Right lung (tissue), 2 donors: ENCODE measurements at regions not wholly inside any gene's neighbourhood (a gene's known extent, or its start where the extent isn't known, plus 50 kb on each side); places are given as distances from the start of the nearest gene placed in this dataset.
"Not testable (repeated sequence)": the region's sequence is repeated elsewhere in the genome, so short reads cannot be mapped to it uniquely, and the experiment has no call there.

Source experiments
- DNase-seq, 2 donors: peaks; one replicate each; pipeline ENCODE4 v3.0.0-alpha.2; 2013

- not testable (repeated sequence) for DNase-seq
Measured at GRCh38 chr2:63739180-63739579, 102.5 kb upstream of the UGP2 start.

- no peak for DNase-seq
Measured at GRCh38 chr2:63740020-63740419, 101.7 kb upstream of the UGP2 start.

- DNase-seq: no peak
Measured at GRCh38 chr2:63740943-63741342, 100.8 kb upstream of the UGP2 start.

DNA sequence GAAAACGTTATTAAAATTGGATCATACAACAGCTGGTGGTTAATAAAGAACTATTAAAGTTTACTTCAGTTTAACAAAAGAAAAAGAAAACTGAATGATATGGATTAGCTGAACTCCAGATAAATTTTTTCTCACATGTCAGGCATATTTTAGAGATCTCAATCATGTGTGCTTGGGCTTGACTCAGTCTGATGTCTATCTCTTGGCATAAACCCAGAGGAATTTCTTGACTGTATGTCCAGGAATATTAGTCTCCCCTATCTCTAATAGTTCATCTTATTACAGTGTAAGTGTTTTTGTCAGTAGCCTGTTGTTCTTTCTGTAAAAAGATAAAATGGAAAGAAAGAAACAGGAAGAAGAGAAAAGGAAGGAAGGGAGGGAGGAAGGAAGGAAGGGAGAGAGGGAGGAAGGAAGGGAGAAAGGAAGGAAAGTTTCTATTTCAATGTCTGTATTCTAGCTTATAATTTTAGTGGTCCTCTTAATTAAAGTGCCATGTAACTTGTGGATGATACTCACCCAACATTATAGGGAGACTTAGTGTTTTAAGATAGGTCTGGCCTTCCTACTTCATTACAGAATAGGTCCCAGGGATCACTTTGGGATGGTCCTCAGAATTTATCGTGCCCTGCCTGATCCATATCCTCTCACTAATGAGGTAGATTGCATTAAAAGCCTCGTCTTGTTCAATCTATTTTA lies 99.7 kb upstream of the UGP2 start:
- no peak for DNase-seq

GRCh38 chr2:63742580-63742976 lies 99.1 kb upstream of the UGP2 start:
- no peak for DNase-seq

DNA sequence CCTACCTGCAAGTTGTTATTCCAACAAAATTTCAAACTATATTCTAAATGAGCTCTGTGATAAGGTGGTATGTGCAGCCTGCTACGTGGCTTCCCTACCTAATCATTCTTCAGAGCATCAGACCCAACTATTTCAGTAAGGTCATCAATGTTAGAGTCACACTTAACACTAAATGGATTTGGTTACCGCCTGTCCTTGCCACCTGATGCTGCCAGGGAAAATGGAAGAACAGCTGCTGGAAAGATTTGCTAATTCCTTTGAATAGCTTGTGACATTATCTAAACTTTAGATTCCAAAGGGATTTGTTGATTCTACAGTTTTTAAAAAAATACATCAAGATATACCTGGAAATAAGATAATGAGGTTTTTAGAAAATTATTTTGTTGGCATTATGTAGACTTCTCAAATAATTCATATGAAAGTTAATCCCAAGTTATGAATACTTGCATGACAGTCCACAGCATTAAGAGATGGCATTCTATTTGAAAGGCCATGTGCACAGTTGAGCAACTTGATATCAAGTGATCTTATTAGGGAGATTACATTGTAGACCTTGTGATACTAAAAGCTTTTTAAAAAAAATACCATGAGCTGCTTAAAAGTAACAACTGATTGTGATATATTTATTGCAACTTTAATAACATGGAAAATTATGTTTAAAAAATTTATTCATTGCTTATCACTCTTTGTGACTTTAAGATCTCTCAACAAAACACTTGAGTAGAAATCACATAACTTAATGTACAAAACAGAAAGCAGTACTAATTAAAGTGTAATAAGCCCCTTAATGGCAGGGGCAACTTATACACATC lies 98.3 kb upstream of the UGP2 start:
- no peak for DNase-seq

- no peak for DNase-seq
Measured at GRCh38 chr2:63743982-63744966, 97.4 kb upstream of the UGP2 start.

- not testable (repeated sequence) for DNase-seq
Measured at GRCh38 chr2:63746548-63746947, 95.1 kb upstream of the UGP2 start.

DNA sequence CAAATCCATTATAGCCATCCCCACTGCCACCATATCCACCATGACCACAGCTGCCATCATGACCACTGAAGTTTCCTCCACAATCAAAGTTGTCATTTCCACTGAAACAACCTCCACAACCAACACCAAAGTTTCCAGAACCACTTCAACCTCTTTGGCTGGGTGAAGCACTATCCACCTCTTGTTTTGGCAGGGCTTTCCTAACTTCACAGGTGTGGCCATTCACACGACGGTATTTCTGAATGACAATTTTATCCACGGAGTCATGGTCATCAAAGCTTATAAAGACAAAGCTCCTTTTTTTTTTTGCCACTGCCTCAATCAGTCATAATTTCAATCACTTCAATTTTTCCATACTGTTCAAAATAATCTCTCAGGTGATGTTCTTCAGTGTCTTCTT lies 89.8 kb upstream of the UGP2 start:
- DNase-seq: no peak

DNA sequence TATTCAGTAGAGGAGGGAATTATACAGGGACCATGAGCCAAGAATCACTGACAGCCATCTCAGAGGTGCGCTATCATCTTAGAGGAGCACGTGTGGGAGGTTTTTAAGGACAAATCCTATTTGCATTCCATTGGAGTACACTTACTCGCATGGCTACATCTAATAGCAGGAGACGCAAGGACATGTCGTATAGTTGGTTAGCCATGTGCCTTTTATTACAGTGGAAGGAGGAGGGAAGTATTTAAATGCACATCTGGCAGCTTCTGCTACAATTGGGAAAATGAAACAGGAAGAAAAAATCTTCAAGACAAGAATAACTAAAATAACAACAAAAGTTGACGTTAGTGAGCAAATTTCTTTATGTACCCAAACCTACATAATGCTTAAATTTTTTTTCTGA lies 86.5 kb upstream of the UGP2 start:
- DNase-seq: no peak

DNA sequence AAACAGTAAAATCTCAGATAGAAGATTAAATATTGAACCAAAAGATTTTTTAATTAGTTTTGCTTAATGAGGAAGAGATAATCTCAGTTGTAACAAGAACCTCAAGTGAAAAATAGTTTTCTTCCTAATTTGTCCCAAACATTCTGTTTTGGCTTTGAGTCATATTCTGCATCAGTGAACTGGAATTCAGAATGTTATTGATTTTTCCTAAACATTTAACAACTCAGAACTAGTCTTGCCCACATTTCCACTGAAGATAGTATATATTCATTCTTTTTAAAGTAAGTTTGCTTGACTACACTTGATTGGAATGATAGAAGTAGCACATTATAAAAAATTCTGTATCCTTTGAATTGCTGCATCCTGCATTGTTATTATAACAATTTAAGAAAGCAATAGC lies 85.7 kb upstream of the UGP2 start:
- no peak for DNase-seq

GRCh38 chr2:63763391-63763941 lies 78.2 kb upstream of the UGP2 start:
- no peak for DNase-seq

DNA sequence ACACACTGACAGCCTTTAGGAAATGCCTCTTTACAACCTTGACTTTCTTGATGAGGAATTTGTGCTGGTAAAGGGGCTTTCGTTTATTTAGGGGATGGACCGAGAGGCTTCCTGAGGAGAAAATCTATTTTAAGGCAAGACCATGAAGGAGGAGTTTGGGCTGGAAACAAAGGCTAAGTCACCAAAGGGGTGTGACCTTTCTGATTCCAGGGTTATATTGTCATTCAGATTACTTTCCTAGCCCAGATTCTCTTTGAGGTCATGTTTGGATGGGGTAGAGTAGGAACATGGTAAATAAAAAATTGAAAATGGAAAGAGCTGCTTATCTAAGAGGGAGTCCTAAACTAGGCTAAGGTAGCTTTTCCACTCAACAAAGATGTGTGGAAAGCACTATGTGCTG lies 77.1 kb upstream of the UGP2 start:
- DNase-seq: no peak

DNA sequence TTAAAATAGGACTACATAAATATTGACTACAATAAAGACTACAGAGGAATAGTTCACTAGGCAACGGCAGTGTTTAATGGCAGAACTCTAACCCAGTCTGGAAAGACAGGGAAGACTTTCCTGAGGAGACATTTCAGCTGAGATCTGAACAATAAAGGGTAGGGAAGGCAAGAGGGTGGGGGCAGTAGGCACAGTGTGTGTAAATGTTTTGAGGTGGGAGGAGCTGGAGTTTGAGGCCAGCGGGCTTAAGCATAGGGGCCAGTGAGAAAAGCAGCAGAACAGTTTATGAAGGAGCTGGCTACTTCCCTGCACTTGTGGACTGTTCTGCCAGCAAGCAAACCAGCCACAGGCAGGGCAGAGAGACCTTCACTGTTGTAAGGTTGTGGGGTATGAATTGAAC lies 76.6 kb upstream of the UGP2 start:
- DNase-seq: no peak

- DNase-seq: no peak
Measured at GRCh38 chr2:63767307-63767706, 74.4 kb upstream of the UGP2 start.

GRCh38 chr2:63768051-63768450 lies 73.6 kb upstream of the UGP2 start:
- DNase-seq: no peak

DNA sequence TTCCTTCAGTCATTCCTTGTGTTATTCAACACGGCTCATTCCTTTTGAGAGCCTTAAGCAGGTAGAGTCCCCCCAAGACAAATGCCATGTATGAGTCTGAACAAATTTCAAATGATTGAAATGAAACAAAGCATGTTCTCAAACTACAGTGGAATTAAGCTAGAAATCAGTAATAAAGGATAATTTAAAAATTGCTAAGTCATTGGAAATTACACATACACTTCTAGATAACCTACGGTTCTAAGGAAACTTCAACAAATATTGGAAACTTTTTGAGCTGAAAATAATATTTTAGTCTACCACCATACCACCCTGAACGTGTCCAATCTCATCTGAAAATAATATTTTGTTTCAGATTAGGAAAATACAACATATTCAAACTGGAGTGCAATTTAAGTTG lies 71.8 kb upstream of the UGP2 start:
- DNase-seq: no peak

DNA sequence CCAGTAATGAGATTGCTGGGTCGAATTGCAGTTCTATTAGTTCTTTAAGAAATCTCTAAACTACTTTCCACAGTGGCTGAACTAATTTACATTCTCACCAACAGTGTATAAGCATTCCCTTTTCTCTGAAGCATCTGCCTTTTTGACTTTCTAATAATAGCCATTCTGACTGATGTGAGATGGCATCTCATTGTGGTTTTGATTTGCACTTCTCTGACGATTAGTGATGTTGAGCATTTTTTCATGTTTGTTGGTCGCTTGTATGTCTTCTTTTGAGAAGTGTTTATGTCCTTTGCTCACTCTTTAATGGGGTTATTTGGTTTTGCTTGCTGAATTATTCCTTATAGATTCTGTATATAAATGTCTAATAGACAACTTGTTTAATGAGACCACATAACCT lies 69.6 kb upstream of the UGP2 start:
- DNase-seq: no peak

GRCh38 chr2:63775191-63775590 lies 66.5 kb upstream of the UGP2 start:
- DNase-seq: no peak

DNA sequence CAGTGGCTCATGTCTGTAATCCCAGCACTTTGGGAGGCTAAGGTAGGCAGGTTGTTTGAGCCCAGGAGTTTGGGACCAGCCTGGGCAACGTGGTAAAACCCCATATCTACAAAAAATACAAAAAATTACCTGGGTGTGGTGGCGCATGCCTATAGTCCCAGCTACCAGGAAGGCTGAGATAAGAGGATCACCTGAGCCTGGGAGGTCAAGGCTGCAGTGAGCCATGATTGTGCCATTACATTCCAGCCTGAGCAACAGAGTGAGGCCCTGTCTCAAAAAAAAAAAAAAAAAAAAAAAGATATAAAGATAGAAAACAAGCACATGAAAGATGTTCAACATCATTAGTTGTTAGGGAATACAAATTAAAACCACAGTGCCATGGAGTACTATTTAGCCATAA lies 65.3 kb upstream of the UGP2 start:
- no peak for DNase-seq

DNA sequence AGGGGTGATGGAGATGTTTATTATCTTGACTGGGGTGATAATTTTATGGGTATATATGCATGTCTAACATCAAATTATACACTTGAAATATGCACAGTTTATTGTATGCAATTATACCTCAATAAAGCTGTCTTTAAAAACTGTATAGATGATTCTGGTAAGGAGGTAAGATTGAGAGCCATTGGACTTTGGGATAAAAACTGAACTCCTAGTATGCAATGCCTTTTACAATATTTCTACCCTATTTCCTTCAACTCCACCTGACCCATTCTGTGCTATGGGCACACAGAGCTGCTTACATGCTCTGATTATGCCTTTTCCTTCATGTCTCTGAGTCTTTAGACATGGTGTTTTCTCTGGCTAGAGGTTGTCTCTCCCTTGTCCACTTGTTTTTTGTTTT lies 63.9 kb upstream of the UGP2 start:
- DNase-seq: no peak

- DNase-seq: no peak
Measured at GRCh38 chr2:63778391-63778790, 63.3 kb upstream of the UGP2 start.
